LNCAP (cell line): ENCODE measurements at regions not wholly inside any gene's neighbourhood (a gene's known extent, or its start where the extent isn't known, plus 50 kb on each side); places are given as distances from the start of the nearest gene placed in this dataset.

Experiments used
- CTCF ChIP-seq: fragments of 450-650 bp; IDR thresholded peaks from 2 replicates; pipeline ENCODE4 v1.5.1; 2017; ENCODE audit warnings: mild to moderate bottlenecking

DNA sequence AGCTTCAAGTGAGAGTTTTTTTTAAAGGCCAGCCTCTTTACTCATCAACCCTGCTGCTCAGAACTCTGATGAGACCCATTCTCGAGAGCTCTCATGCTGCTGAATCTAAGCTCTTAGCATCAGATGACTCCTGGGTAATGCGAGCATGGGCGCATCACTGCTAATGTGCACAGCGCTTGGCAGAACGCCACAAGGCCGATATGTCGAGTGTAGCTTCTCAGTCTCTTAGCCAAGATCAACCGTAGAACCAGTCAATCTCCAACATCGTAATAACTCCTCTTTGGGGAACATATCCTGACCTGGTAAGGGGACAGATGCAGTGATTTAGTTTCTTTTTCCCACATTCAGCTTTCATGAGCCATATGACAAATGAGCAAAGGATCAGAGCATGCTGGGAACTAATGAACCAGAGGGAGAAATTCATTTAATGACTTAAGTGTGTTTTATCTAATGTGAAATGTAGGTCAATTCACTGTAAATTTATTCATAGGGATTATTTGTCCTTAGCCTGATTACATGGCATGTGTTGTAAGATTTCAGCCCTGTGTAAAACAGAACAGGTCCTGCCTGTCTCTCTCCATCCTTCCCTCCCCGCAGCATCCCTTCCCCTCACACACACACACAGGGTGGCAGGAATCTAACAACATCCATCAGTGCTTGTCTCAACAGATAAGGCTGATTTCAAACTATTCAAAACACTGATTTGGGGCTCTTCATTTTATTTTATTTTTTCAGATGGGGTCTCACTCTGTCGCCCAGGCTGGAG, 195.4 kb upstream of the C2CD4B start:
- TF ChIP-seq CTCF, result no peak

DNA sequence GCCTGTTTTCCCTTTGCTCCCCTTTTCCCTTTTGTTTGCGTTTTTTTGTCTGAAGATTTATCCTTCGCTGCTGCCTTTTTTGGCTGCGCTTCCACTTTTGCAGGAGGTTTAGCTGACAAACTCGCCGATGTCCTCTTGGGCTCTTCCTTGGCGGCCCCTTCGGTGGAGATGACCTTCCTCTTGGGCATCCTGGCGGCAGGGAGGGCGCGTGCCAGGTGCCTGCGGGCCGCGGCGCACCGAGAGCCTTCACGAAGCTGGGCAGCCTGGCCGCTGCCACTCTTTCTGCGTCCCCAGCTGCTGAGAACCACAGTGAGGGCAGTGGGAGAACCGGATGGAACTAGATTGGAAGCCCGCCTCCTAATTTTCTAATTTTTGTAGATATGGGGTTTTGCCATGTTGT, 197.1 kb upstream of the C2CD4B start:
- TF ChIP-seq CTCF, result no peak

DNA sequence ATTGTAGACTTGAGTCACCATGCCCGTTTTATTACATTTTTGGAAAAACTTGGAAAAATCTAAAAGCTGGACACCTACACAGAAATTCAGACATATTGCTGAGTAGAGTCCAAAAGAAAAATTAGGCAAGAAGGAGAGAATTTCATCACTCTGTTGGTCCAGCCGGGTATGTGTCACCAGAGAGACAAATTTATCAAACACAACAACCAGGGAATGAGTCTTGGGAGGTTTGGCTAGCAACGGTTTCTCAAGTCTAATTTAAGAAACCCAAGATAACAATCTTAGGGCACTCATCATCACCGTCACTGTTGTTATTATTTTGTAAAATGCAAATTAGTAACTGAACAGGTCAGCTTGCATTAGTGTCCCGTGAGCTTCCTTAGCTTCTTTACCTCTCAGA, 197.5 kb upstream of the C2CD4B start:
- TF ChIP-seq CTCF, result no peak

GRCh38 chr15:62363913-62364312, 198.8 kb upstream of the C2CD4B start:
- no peak for TF ChIP-seq CTCF

GRCh38 chr15:62365795-62366442, 200.8 kb upstream of the C2CD4B start:
- no peak for TF ChIP-seq CTCF

DNA sequence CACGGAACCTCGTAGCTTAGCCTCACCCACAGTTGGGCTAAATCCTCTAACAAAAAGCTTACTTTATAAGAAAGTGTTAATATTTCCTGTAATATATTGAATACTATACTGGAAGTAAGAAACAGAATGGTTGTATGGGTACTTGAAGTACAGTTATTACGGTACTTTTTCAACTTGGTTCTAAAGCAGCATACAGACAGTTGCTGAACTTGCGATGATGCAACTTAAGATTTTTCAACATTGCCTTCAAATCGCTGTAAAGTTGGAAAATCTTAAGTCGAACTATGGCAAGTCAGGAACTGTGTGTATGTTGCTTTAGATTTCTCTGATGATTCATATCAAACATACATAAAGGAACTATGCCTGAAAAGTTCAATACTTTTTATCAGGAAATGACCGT, 204.4 kb upstream of the C2CD4B start:
- TF ChIP-seq CTCF, result no peak

DNA sequence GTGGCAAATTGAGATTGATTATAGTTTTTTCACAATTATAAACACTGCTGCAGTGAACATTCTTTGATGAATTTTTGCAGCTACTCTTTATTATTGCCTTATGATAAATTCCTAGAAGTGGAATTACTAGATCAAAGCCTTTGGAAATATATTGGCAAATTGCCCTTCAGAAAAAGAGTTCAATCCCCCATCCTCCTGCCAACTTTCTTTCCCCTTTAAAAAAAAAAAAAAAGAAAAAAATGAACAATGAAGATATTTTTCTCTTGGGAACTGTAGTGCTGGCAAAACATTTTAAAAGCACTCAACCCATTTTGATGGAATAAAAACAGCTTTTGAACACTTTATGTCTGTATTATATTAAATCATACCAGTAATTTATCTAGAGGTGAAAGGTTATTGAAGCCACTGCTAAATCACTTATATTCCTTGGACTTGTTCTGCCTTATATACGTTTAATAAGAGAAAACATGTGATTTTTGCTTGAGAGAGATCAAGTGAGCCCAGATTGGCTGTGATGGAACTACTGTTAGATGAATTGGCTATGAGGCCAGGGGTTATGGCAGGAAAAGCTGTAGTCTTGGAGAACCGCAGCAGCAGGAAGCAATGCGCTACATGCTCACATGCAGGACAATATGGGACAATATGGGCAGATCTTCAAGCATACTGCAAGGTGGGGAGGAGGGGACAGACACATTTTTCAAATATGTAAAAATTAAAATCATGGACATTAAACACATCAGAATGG, 212.8 kb upstream of the C2CD4B start:
- TF ChIP-seq CTCF, result no peak
